Stimulated activated naive CD8-positive, alpha-beta T cell treated with anti-CD3 and anti-CD28 coated beads, Interleukin-15, amount 100 ng/mL, for 72 hours (primary cell): ENCODE measurements at regions not wholly inside any gene's neighbourhood (a gene's known extent, or its start where the extent isn't known, plus 50 kb on each side); places are given as distances from the start of the nearest gene placed in this dataset.

ENCODE experiments used
- ATAC-seq: fragments of 150-1000 bp; cut with Tn5 transposase; 2 replicates; pipeline ENCODE4 v1.10.0; 2021; ENCODE audit warnings: mild to moderate bottlenecking, moderate library complexity
- DNase-seq, 2 donors: peaks; one replicate each; pipeline ENCODE4 v3.0.0; 2021 to 2022
- H3K27ac Mint-ChIP-seq, 2 donors: one replicate each; pipeline ENCODE4 v1.8.0; 2022; ENCODE audit warnings: mild to moderate bottlenecking in 2 of 2, mixed read lengths in 2 of 2, moderate library complexity in 2 of 2
- H3K27me3 Mint-ChIP-seq: one replicate; pipeline ENCODE4 v1.8.0; 2022; ENCODE audit warnings: mixed read lengths
- H3K4me1 Mint-ChIP-seq: one replicate; pipeline ENCODE4 v1.8.0; 2022; ENCODE audit warnings: mild to moderate bottlenecking, mixed read lengths
- H3K4me3 Mint-ChIP-seq, 2 donors: one replicate each; pipeline ENCODE4 v1.8.0; 2022; ENCODE audit warnings: mild to moderate bottlenecking in 2 of 2, mixed read lengths in 2 of 2, moderate library complexity in 1 of 2
- H3K9me3 Mint-ChIP-seq, 2 donors: one replicate each; pipeline ENCODE4 v1.8.0; 2022; ENCODE audit warnings: mixed read lengths in 2 of 2

GRCh38 chr14:81829447-81829846, 295.8 kb upstream of the SEL1L start:
- no peak for DNase-seq
- Mint-ChIP-seq H3K9me3 (peaks cover 8 to 21% of the 10 kb centered on the region in 2 donors), H3K27me3 (no peaks in the 10 kb centered on the region), H3K4me1 (no peaks in the 10 kb centered on the region), H3K4me3 (no peak overlapping the region), H3K27ac (no peak overlapping the region)
- no peak for ATAC-seq

- no peak for ATAC-seq
- H3K27ac Mint-ChIP-seq: no peak overlapping the region
- no peaks in the 10 kb centered on the region for H3K4me1 Mint-ChIP-seq
- H3K9me3 Mint-ChIP-seq: peaks cover 13 to 31% of the 10 kb centered on the region in 2 donors
- no peak overlapping the region for H3K4me3 Mint-ChIP-seq
- H3K27me3 Mint-ChIP-seq: no peaks in the 10 kb centered on the region
- no peak for DNase-seq
Measured at GRCh38 chr14:81831128-81831820, 297.6 kb upstream of the SEL1L start.

- H3K4me3 Mint-ChIP-seq: no peak overlapping the region
Measured at GRCh38 chr14:81834308-81834707, 300.7 kb upstream of the SEL1L start.

GRCh38 chr14:81837304-81837703, 303.7 kb upstream of the SEL1L start:
- Mint-ChIP-seq H3K4me1 (no peaks in the 10 kb centered on the region), H3K4me3 (no peak overlapping the region), H3K27ac (no peak overlapping the region), H3K27me3 (no peaks in the 10 kb centered on the region), H3K9me3 (peaks cover 11 to 28% of the 10 kb centered on the region in 2 donors)
- DNase-seq (no peak), ATAC-seq (no peak)

More at GRCh38 chr14:81834308-81834707, 300.7 kb upstream of the SEL1L start:
- DNase-seq (no peak), ATAC-seq (no peak)
- Mint-ChIP-seq H3K4me1 (no peaks in the 10 kb centered on the region), H3K27ac (no peak overlapping the region), H3K27me3 (no peaks in the 10 kb centered on the region), H3K9me3 (peaks cover 11 to 32% of the 10 kb centered on the region in 2 donors)

DNA sequence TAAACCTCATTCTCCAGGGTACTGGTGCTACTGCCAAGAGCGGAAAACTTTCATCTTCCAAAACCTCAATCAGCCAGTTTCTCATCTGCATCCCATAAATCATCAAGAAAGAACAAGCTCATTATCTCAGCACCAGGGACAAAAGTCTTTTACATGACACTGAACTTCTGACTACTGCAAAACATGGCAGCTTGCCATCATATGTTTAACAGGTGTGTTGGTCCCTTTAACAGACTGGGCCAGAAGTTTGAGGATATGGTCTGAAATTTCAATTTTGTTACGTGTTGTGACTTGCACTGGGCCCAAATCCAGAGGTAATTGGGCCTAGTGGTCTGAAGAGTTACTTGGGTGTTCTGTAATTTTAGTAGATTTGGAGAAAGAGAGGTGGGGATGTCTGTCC, 305.4 kb upstream of the SEL1L start:
- Mint-ChIP-seq H3K4me3 (no peak overlapping the region), H3K27ac (no peak overlapping the region), H3K4me1 (no peaks in the 10 kb centered on the region), H3K27me3 (no peaks in the 10 kb centered on the region), H3K9me3 (peaks cover 11 to 34% of the 10 kb centered on the region in 2 donors)
- ATAC-seq (no peak), DNase-seq (no peak)

GRCh38 chr14:81841346-81841745, 307.7 kb upstream of the SEL1L start:
- H3K4me1 Mint-ChIP-seq: no peaks in the 10 kb centered on the region
- H3K27me3 Mint-ChIP-seq: no peaks in the 10 kb centered on the region
- H3K4me3 Mint-ChIP-seq: no peak overlapping the region
- no peak overlapping the region for H3K27ac Mint-ChIP-seq
- ATAC-seq: no peak
- peaks cover 7 to 33% of the 10 kb centered on the region in 2 donors for H3K9me3 Mint-ChIP-seq
- DNase-seq: no peak

DNA sequence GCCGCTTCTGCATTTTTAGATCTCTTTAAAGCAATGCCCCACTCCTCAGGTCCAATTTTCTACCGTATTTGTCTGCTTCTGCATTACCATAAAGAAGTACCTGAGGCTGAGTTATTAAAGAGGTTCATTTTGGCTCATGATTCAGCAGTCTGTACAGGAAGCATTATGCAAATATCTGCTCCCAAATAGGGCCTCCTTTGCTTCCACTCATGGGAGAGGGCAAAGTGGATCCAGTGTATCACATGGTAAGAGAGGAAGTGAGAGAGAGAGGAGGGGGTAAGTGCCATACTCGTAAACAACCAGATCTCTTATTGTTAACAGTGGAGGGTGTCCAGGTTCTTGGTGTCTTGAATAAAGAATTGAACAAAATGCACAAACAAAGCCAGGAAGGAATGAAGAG, 316.1 kb upstream of the SEL1L start:
- Mint-ChIP-seq H3K4me1 (no peaks in the 10 kb centered on the region), H3K4me3 (no peak overlapping the region), H3K27me3 (no peaks in the 10 kb centered on the region), H3K27ac (no peak overlapping the region), H3K9me3 (peaks cover 11 to 31% of the 10 kb centered on the region in 2 donors)
- ATAC-seq (no peak), DNase-seq (no peak)

DNA sequence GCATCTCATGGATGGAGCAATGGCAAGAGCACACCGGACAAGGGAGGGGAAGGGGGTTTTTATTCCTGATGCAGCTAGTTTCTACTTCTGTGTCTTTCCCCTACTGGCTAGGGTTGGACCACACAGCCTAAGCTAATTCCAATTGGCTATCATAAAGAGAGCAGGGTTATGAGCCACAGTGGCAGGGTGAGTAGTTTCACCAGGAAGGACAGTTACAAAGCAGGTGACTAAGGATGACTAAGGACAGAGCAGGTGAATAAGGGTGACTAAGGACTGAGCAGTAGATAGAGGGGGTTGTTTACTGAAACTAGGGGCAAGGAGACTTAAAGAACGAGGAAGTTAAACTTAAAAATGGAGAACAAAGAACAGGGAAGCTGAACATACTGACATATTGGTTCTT, 321.4 kb upstream of the SEL1L start:
- Mint-ChIP-seq H3K4me1 (no peaks in the 10 kb centered on the region), H3K27me3 (no peaks in the 10 kb centered on the region), H3K4me3 (no peak overlapping the region), H3K27ac (no peak overlapping the region), H3K9me3 (peaks cover 5 to 40% of the 10 kb centered on the region in 2 donors)
- ATAC-seq (no peak), DNase-seq (no peak)

DNA sequence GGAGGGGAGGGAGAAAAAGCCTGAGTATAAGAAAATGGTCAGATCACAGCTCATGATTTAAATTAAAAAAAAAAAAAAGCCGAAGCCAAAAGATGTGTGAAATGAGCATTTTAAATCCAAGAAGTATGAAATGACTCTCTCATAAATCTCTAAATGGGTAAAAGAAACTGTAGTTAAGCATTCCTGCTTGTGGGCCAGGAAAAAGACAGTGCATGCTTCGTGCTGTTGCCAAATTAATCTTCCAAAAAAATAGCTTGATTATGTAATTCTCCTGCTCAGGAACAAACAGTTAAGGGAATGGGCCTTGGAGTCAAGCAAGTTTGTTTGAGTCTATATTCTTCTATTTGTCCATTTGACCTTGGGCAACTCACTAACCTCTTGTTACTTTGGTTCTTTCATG, 325.4 kb upstream of the SEL1L start:
- ATAC-seq (no peak), DNase-seq (no peak)
- Mint-ChIP-seq H3K27me3 (no peaks in the 10 kb centered on the region), H3K9me3 (peaks cover 4 to 37% of the 10 kb centered on the region in 2 donors), H3K27ac (no peak overlapping the region), H3K4me3 (no peak overlapping the region), H3K4me1 (no peaks in the 10 kb centered on the region)

- ATAC-seq (no peak), DNase-seq (no peak)
- no peaks in the 10 kb centered on the region for H3K27me3 Mint-ChIP-seq
- no peaks in the 10 kb centered on the region for H3K9me3 Mint-ChIP-seq
- no peaks in the 10 kb centered on the region for H3K4me1 Mint-ChIP-seq
- no peak overlapping the region for H3K4me3 Mint-ChIP-seq
- H3K27ac Mint-ChIP-seq: no peak overlapping the region
Measured at GRCh38 chr14:81868172-81868571, 334.5 kb upstream of the SEL1L start.

GRCh38 chr14:81871706-81872105, 338.1 kb upstream of the SEL1L start:
- no peaks in the 10 kb centered on the region for H3K27me3 Mint-ChIP-seq
- ATAC-seq (no peak), DNase-seq (no peak)
- no peaks in the 10 kb centered on the region for H3K4me1 Mint-ChIP-seq
- H3K4me3 Mint-ChIP-seq: no peak overlapping the region
- H3K27ac Mint-ChIP-seq: no peak overlapping the region
- peaks cover 1 to 18% of the 10 kb centered on the region in 2 donors for H3K9me3 Mint-ChIP-seq

- ATAC-seq (no peak), DNase-seq (no peak)
- Mint-ChIP-seq H3K27me3 (no peaks in the 10 kb centered on the region), H3K4me3 (no peak overlapping the region), H3K9me3 (peaks cover 0 to 4% of the 10 kb centered on the region in 2 donors), H3K4me1 (no peaks in the 10 kb centered on the region), H3K27ac (no peak overlapping the region)
Measured at GRCh38 chr14:81884382-81884781, 350.7 kb upstream of the SEL1L start.

DNA sequence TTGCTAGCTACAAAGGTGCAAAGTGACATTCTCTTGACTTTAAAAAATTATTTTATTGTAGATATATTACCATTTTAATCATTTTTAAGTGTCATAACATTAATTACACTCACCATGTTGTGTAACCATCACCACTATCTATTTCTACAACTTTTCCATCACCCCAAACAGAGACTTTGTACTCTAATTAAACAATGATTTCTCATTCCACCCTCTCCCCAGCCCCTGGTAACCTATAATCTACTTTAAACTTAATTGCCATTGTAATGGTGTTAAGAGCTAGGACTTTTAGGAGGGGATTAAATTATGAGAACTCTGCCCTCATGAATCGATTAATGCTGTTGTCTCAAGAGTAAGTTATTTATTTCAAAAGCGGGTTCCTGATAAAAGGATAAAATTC, 352.9 kb upstream of the SEL1L start:
- Mint-ChIP-seq H3K27ac (no peak overlapping the region), H3K4me3 (no peak overlapping the region), H3K9me3 (peaks cover 0 to 4% of the 10 kb centered on the region in 2 donors), H3K27me3 (no peaks in the 10 kb centered on the region), H3K4me1 (no peaks in the 10 kb centered on the region)
- DNase-seq (no peak), ATAC-seq (no peak)

DNA sequence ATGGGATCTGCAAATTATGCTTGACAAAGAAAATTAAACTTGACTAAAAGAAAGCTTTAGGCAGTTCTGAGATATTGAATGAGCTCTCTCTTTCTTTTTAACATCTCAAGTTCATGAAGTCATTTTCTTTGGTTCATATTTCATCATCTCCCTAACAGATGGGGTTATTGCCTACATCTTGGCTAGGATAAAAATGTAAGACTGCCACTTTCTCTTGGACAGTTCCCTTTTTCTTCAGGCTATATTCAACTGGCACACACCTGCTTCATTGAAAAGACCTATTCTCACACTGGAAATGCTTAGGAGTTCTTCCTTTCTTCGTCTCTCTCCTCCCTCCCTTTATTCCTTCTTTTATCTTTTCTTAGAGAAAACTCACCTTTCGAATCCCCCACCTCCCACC, 355.9 kb upstream of the SEL1L start:
- ATAC-seq (no peak), DNase-seq (no peak)
- Mint-ChIP-seq H3K4me1 (no peaks in the 10 kb centered on the region), H3K27me3 (no peaks in the 10 kb centered on the region), H3K9me3 (peaks cover 4 to 8% of the 10 kb centered on the region in 2 donors), H3K27ac (no peak overlapping the region), H3K4me3 (no peak overlapping the region)

DNA sequence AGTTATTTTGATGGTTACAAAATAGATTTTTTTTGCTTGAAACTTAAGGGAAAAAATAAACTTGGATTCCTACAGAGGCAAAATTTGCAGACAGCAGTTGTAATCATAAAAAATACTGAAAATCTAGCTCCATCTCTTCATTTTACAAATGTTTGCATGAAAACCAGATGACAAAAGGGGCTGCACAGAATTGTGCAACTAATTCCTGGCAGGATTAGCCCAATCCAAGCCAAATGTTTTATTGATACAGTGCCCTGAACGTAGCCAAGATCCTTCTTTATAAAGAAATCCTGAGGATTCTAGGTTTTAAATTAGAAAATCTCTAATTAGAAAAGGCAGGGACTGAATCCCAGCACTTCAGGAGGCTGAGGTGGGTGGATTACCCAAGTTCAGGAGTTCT, 356.4 kb upstream of the SEL1L start:
- H3K27me3 Mint-ChIP-seq: no peaks in the 10 kb centered on the region
- H3K4me3 Mint-ChIP-seq: no peak overlapping the region
- ATAC-seq (no peak), DNase-seq (no peak)
- no peak overlapping the region for H3K27ac Mint-ChIP-seq
- peaks cover 4 to 8% of the 10 kb centered on the region in 2 donors for H3K9me3 Mint-ChIP-seq
- no peaks in the 10 kb centered on the region for H3K4me1 Mint-ChIP-seq

DNA sequence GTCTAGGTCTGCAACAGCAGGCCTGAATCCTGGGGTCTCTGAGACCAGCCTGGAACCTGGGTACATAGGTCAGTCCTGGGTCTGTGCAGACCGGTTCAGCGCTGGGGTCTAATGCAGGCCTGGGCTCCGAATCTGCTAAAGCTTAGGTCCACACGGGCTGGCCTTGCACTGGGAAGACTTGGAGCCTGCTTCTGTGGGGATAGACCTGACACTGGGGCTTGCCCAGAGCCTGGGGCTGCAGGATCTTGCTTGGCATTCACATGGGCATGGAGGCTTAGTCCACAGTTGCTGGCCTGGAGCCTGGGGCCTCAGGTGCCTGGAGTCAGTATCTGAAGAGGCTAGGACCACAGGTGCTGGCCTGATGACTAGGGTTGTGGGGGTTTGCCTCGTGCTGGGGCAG, 369.8 kb upstream of the SEL1L start:
- H3K27ac Mint-ChIP-seq: no peak overlapping the region
- ATAC-seq: no peak
- DNase-seq: no peak
- H3K4me1 Mint-ChIP-seq: no peaks in the 10 kb centered on the region
- no peaks in the 10 kb centered on the region for H3K27me3 Mint-ChIP-seq
- no peak overlapping the region for H3K4me3 Mint-ChIP-seq
- peaks cover 5 to 27% of the 10 kb centered on the region in 2 donors for H3K9me3 Mint-ChIP-seq

DNA sequence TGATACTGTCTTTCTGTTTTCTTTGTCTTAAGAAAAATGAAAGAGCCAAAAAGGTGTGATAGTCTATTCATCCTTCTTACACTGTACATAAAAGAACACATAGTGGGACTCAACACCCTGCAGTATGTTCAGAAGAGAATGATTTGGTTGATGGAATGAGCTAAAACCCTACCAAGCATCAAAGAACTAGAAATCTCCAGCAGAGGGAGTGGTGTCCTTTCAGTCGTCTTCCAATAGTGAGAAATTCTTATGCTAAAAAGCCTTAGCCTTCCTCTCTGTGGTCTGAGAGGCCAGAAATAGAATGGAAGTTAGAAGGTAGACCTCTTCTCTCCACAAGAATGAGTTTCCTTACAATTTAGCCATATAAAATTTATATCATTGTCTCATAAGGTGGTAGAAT, 393.4 kb upstream of the SEL1L start:
- ATAC-seq (no peak), DNase-seq (no peak)
- peaks cover 0 to 4% of the 10 kb centered on the region in 2 donors for H3K9me3 Mint-ChIP-seq
- no peaks in the 10 kb centered on the region for H3K4me1 Mint-ChIP-seq
- no peak overlapping the region for H3K4me3 Mint-ChIP-seq
- no peaks in the 10 kb centered on the region for H3K27me3 Mint-ChIP-seq
- H3K27ac Mint-ChIP-seq: no peak overlapping the region
